HepG2 (cell line): ENCODE measurements at regions not wholly inside any gene's neighbourhood (a gene's known extent, or its start where the extent isn't known, plus 50 kb on each side); places are given as distances from the start of the nearest gene placed in this dataset.

Source experiments
- EHMT2 ChIP-seq: fragments of 200-600 bp; sonication (generic); IDR thresholded peaks from 2 replicates; pipeline ENCODE4 v1.7.0; 2017; ENCODE audit warnings: antibody characterized with exemption, low read depth, low read length, borderline replicate concordance
- ELF1 ChIP-seq: sonication (generic); formaldehyde crosslinking; IDR thresholded peaks from 2 replicates; pipeline ENCODE4 v1.4.0; 2020; ENCODE audit warnings: missing genetic modification reagents
- FOXK2 ChIP-seq: fragments of 450-650 bp; IDR thresholded peaks from 2 replicates; pipeline ENCODE4 v1.6.1; 2016
- POLR2A ChIP-seq, 2 experiments: IDR thresholded peaks; 2 replicates each; pipeline ENCODE4 v1.6.1; 2011; ENCODE audit warnings: low read depth in 2 of 2, low read length in 2 of 2, mild to moderate bottlenecking in 1 of 2, moderate library complexity in 1 of 2; ENCODE audit not compliant: insufficient read depth in 1 of 2
- SATB2 ChIP-seq: sonication (generic); formaldehyde crosslinking; IDR thresholded peaks from 2 replicates; pipeline ENCODE4 v1.5.0; 2020; ENCODE audit warnings: missing genetic modification reagents
- SRF ChIP-seq: IDR thresholded peaks from 2 replicates; pipeline ENCODE4 v1.6.1; 2011; ENCODE audit warnings: mild to moderate bottlenecking, low read depth, low read length, moderate library complexity
- TF ChIP-seq, protein P1 (sequence below): sonication (generic); formaldehyde crosslinking; IDR thresholded peaks from 2 replicates; pipeline ENCODE4 v1.5.0; 2020; ENCODE audit warnings: mild to moderate bottlenecking, missing genetic modification reagents, moderate library complexity
- TF ChIP-seq, protein P2 (sequence below): sonication (generic); formaldehyde crosslinking; IDR thresholded peaks from 2 replicates; pipeline ENCODE4 v1.4.0; 2020; ENCODE audit warnings: missing genetic modification reagents, borderline replicate concordance
- TF ChIP-seq, protein P3 (sequence below): sonication (generic); formaldehyde crosslinking; IDR thresholded peaks from 2 replicates; pipeline ENCODE4 v1.4.0; 2020; ENCODE audit warnings: missing genetic modification reagents
- TF ChIP-seq, protein P4 (sequence below): sonication (generic); formaldehyde crosslinking; IDR thresholded peaks from 2 replicates; pipeline ENCODE4 v1.9.0; 2021; ENCODE audit warnings: missing genetic modification reagents, borderline replicate concordance
- TF ChIP-seq, protein P5 (sequence below): sonication (generic); formaldehyde crosslinking; IDR thresholded peaks from 2 replicates; pipeline ENCODE4 v1.5.1; 2020; ENCODE audit warnings: mild to moderate bottlenecking, moderate library complexity, missing genetic modification reagents

DNA sequence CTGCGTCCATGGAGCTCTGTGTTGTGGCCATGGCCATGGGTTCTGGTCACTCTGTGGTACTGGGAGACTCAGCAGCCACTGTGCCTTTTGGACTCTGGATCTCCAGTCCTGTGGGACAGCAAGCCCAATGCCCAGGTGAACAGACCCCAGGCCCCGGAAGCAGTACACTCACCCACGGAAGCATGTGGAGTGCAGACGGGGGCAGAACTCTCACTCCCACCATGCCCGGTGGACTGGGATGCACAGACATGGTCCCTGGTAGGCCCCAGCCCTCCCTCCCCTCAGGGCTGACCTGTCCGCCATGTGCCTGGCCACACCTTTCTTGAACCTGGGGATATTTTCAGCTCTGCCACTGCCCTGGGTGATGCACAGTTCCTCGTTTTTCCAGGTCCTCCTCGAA lies 163.3 kb downstream of the URI1 start:
- TF ChIP-seq EHMT2 = no peak
- TF ChIP-seq SRF = no peak
- TF ChIP-seq, protein P1, sequence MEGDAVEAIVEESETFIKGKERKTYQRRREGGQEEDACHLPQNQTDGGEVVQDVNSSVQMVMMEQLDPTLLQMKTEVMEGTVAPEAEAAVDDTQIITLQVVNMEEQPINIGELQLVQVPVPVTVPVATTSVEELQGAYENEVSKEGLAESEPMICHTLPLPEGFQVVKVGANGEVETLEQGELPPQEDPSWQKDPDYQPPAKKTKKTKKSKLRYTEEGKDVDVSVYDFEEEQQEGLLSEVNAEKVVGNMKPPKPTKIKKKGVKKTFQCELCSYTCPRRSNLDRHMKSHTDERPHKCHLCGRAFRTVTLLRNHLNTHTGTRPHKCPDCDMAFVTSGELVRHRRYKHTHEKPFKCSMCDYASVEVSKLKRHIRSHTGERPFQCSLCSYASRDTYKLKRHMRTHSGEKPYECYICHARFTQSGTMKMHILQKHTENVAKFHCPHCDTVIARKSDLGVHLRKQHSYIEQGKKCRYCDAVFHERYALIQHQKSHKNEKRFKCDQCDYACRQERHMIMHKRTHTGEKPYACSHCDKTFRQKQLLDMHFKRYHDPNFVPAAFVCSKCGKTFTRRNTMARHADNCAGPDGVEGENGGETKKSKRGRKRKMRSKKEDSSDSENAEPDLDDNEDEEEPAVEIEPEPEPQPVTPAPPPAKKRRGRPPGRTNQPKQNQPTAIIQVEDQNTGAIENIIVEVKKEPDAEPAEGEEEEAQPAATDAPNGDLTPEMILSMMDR (CRISPR knock-in tag) = no peak
- TF ChIP-seq, protein P2, sequence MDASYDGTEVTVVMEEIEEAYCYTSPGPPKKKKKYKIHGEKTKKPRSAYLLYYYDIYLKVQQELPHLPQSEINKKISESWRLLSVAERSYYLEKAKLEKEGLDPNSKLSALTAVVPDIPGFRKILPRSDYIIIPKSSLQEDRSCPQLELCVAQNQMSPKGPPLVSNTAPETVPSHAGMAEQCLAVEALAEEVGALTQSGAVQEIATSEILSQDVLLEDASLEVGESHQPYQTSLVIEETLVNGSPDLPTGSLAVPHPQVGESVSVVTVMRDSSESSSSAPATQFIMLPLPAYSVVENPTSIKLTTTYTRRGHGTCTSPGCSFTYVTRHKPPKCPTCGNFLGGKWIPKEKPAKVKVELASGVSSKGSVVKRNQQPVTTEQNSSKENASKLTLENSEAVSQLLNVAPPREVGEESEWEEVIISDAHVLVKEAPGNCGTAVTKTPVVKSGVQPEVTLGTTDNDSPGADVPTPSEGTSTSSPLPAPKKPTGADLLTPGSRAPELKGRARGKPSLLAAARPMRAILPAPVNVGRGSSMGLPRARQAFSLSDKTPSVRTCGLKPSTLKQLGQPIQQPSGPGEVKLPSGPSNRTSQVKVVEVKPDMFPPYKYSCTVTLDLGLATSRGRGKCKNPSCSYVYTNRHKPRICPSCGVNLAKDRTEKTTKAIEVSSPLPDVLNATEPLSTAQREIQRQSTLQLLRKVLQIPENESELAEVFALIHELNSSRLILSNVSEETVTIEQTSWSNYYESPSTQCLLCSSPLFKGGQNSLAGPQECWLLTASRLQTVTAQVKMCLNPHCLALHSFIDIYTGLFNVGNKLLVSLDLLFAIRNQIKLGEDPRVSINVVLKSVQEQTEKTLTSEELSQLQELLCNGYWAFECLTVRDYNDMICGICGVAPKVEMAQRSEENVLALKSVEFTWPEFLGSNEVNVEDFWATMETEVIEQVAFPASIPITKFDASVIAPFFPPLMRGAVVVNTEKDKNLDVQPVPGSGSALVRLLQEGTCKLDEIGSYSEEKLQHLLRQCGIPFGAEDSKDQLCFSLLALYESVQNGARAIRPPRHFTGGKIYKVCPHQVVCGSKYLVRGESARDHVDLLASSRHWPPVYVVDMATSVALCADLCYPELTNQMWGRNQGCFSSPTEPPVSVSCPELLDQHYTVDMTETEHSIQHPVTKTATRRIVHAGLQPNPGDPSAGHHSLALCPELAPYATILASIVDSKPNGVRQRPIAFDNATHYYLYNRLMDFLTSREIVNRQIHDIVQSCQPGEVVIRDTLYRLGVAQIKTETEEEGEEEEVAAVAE (CRISPR knock-in tag) = no peak
- TF ChIP-seq, protein P3, sequence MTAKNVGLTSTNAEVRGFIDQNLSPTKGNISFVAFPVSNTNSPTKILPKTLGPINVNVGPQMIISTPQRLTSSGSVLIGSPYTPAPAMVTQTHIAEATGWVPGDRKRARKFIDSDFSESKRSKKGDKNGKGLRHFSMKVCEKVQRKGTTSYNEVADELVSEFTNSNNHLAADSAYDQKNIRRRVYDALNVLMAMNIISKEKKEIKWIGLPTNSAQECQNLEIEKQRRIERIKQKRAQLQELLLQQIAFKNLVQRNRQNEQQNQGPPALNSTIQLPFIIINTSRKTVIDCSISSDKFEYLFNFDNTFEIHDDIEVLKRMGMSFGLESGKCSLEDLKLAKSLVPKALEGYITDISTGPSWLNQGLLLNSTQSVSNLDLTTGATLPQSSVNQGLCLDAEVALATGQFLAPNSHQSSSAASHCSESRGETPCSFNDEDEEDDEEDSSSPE (CRISPR knock-in tag) = no peak
- TF ChIP-seq POLR2A (IDR thresholded peaks at IDR 0.05; ENCODE audit: insufficient read depth in 1 of 2, low read depth in 2 of 2, low read length in 2 of 2) = no peak
- TF ChIP-seq, protein P4, sequence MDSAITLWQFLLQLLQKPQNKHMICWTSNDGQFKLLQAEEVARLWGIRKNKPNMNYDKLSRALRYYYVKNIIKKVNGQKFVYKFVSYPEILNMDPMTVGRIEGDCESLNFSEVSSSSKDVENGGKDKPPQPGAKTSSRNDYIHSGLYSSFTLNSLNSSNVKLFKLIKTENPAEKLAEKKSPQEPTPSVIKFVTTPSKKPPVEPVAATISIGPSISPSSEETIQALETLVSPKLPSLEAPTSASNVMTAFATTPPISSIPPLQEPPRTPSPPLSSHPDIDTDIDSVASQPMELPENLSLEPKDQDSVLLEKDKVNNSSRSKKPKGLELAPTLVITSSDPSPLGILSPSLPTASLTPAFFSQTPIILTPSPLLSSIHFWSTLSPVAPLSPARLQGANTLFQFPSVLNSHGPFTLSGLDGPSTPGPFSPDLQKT (CRISPR knock-in tag) = no peak
- no peak for TF ChIP-seq FOXK2
- no peak for TF ChIP-seq SATB2
- TF ChIP-seq, protein P5, sequence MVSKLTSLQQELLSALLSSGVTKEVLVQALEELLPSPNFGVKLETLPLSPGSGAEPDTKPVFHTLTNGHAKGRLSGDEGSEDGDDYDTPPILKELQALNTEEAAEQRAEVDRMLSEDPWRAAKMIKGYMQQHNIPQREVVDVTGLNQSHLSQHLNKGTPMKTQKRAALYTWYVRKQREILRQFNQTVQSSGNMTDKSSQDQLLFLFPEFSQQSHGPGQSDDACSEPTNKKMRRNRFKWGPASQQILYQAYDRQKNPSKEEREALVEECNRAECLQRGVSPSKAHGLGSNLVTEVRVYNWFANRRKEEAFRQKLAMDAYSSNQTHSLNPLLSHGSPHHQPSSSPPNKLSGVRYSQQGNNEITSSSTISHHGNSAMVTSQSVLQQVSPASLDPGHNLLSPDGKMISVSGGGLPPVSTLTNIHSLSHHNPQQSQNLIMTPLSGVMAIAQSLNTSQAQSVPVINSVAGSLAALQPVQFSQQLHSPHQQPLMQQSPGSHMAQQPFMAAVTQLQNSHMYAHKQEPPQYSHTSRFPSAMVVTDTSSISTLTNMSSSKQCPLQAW (CRISPR knock-in tag) = no peak
- TF ChIP-seq ELF1 (CRISPR knock-in tag) = no peak
